Skeletal muscle tissue (tissue), 3 donors: ENCODE measurements at regions not wholly inside any gene's neighbourhood (a gene's known extent, or its start where the extent isn't known, plus 50 kb on each side); places are given as distances from the start of the nearest gene placed in this dataset.
"Not testable (repeated sequence)": the region's sequence is repeated elsewhere in the genome, so short reads cannot be mapped to it uniquely, and the experiment has no call there.

Experiments
- H3K27ac ChIP-seq: one replicate; pipeline ENCODE4 v1.7.0; 2013; ENCODE audit warnings: mild to moderate bottlenecking, low read depth, low read length, inconsistent platforms
- H3K27me3 ChIP-seq, 3 donors: one replicate each; pipeline ENCODE4 v1.7.0; 2013; ENCODE audit warnings: low read length in 3 of 3; ENCODE audit not compliant: control insufficient read depth in 3 of 3, insufficient read depth in 3 of 3
- H3K36me3 ChIP-seq, 3 donors: one replicate each; pipeline ENCODE4 v1.7.0; 2013; ENCODE audit warnings: low read length in 3 of 3; ENCODE audit not compliant: control insufficient read depth in 3 of 3, insufficient read depth in 3 of 3
- H3K4me1 ChIP-seq, 3 donors: one replicate each; pipeline ENCODE4 v1.7.0; 2013; ENCODE audit warnings: low read length in 3 of 3, mild to moderate bottlenecking in 3 of 3; ENCODE audit not compliant: control insufficient read depth in 3 of 3, insufficient read depth in 3 of 3
- H3K4me3 ChIP-seq, 3 donors: one replicate each; pipeline ENCODE4 v1.7.0; 2013; ENCODE audit warnings: low read length in 3 of 3
- H3K9ac ChIP-seq, 3 donors: one replicate each; pipeline ENCODE4 v1.7.0; 2013; ENCODE audit warnings: low read length in 3 of 3, mild to moderate bottlenecking in 3 of 3, moderate library complexity in 2 of 3, low read depth in 1 of 3
- H3K9me3 ChIP-seq, 3 donors: one replicate each; pipeline ENCODE4 v1.7.0; 2013; ENCODE audit warnings: low read length in 3 of 3; ENCODE audit not compliant: control insufficient read depth in 3 of 3
- donor health status: Osteomylitis.

DNA sequence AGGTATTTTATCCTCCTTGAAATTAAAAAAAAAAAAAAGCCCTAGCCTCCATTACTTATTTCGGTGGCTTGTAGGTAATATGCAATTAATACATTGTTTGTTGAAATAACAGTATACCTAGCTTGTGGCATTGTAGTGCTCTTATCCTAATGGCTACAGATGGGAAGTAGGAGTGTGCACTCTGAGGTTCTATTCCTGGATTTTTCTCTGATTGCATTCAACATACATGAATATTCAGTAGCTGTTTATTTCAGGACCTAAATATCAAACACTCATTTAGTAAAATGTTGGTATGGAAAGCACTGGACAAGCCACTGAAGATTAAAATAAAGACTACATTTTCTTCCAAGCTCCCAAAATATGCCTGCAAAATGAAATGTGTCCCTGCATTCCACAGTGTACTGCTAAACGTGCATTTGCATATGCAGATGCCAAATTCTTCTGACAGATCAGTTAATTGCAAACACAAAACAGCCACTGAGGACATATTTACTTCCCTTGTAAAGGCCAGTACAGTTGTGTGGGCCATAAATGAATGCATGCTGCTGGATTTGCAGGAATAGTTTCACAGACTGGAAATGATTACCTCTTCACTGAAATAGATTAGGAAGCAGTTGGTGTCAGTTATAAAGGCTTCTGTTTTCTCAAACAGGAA is 826.1 kb downstream of the PRELID2 start:
- Histone ChIP-seq H3K4me1 (no peaks in the 10 kb centered on the region), H3K9me3 (no peaks in the 10 kb centered on the region), H3K9ac (no peak overlapping the region), H3K4me3 (no peak overlapping the region), H3K36me3 (no peaks in the 10 kb centered on the region), H3K27me3 (no peaks in the 10 kb centered on the region), H3K27ac (no peak overlapping the region)

DNA sequence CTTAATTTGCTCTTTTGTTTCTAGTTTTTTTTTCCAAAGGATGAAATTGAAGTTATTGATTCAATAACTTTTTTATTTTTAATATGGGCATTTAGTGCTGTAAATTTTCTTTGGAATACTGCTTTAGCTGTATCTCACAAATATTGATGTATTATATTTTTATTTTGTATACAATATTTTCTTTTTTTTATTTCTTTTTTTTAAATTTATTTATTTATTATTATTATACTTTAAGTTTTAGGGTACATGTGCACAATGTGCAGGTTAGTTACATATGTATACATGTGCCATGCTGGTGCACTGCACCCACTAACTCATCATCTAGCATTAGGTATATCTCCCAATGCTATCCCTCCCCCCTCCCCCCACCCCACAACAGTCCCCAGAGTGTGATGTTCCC is 823.7 kb downstream of the KCTD16 start:
- not testable (repeated sequence) for H3K27me3 ChIP-seq, H3K36me3 ChIP-seq, H3K9ac ChIP-seq

DNA sequence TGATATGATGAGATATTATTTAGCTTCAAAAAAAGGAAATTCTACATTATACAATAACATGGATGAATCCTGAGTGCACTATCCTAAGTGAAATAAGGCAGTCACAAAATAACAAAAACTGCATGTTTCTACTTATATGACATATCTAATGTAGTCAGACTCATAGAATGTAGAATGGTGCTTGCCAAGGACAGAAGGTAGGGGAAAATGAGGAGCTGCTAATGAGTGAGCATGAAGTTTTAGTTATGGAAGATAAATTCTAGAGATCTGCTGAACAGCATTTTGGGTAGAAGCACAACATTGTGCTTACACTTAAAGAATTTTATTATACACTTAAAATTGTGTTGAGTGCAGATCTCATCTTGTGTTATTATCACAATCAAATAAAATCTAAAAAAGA is 812.4 kb downstream of the KCTD16 start:
- Histone ChIP-seq H3K4me1 (no peaks in the 10 kb centered on the region), H3K36me3 (no peaks in the 10 kb centered on the region), H3K27ac (no peak overlapping the region), H3K4me3 (no peak overlapping the region), H3K9me3 (no peaks in the 10 kb centered on the region), H3K27me3 (no peaks in the 10 kb centered on the region), H3K9ac (no peak overlapping the region)

More for the DNA sequence above, 823.7 kb downstream of the KCTD16 start:
- H3K27ac ChIP-seq, H3K4me1 ChIP-seq, H3K9me3 ChIP-seq, H3K4me3 ChIP-seq: not testable (repeated sequence)

DNA sequence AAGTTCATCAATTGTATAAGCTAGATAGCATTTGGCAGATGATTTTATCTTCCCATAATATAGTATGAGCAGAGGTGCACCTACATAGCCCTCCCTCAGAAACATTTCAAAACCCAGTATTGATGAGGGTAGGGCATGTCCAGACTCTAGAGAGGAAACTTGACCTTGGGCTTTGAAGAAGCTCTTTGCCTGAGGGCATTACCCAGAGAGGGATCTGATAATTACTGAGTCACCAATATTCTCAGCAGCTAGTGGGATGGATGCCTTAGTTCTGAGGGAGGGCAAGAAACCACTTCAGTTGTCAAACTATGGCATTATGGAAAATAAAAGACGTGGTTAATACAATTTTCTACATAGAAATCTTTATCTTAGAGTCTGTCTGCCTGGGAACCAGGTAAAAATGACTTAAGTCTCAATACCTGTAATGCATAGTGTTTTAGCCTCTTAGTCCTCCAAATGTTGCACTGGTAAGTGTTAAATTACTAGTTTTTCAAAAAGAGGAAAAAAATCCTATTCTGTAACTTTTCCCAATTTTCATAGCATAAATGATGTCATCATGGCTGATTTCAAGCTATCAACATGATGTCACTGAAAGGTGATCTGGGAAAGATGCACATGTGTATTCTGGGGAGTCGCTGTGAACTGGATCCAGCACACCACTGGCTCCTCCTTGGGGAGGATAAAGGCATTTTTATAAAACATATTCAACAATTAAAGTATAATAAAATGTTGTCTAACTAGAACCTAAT is 809.0 kb downstream of the KCTD16 start:
- Histone ChIP-seq H3K4me1 (no peaks in the 10 kb centered on the region), H3K36me3 (no peaks in the 10 kb centered on the region), H3K9ac (no peak overlapping the region), H3K4me3 (no peak overlapping the region), H3K27me3 (no peaks in the 10 kb centered on the region), H3K27ac (no peak overlapping the region), H3K9me3 (no peaks in the 10 kb centered on the region)

- no peaks in the 10 kb centered on the region for H3K27me3 ChIP-seq
- no peaks in the 10 kb centered on the region for H3K36me3 ChIP-seq
- H3K27ac ChIP-seq, result no peak overlapping the region
- H3K9ac ChIP-seq, result no peak overlapping the region
- H3K4me1 ChIP-seq, result no peaks in the 10 kb centered on the region
- H3K4me3 ChIP-seq, result no peak overlapping the region
- H3K9me3 ChIP-seq, result no peaks in the 10 kb centered on the region
Measured at GRCh38 chr5:144972317-144972716, 801.6 kb downstream of the KCTD16 start.

DNA sequence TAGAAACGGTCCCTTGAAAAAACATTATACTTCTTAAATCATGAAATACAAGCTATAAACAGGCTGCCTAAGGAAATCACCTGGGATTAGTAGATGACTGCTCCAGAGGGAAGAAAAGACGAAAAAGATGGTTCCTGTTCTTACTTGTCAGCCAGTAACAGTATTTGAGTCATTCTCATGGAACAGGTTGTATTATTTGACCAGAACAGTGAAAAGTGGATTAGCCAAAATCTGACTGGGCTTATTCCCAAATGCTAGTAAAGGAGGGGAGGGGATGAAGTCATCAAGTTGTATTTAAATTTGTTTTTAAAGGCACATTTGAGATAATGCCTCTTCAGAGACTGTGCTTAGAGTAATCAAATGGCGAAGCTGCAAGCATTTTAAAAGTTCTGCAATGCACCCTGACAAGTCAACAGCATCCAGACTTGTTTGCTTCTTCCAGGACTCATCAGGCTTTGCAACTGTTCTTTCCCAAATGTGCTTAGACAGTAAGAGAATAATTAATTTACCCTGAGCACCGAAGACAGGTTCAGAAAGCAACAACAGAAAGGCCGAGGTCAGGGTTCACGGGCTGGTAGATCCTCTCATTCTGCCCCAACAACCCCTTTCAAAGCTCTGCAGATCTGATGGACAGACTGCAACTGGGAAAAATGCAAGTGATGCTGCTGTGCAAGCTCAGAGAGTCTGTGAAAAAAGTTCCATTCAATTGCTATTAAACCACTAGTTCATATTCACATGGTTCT is 800.6 kb downstream of the KCTD16 start:
- Histone ChIP-seq H3K27me3 (no peaks in the 10 kb centered on the region), H3K27ac (no peak overlapping the region), H3K36me3 (no peaks in the 10 kb centered on the region), H3K9ac (no peak overlapping the region), H3K4me1 (no peaks in the 10 kb centered on the region), H3K9me3 (no peaks in the 10 kb centered on the region), H3K4me3 (no peak overlapping the region)

DNA sequence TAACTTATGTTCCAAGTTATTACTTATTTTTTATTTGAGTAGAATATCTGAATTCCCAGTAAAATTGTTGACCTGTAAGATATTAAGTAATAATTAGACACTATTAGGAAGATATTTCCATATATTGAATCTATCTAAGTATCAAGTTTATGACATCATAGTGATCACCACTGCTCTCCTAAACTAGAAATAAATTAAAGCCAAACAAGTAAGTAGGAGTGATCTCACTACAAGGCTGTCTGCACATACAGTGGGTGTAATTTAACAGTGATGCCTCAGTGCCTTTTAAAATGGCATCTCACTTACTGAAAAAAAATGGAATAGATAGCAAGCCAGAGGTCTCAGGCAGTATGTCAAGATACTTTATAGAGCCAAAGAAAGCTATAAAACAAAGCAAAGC is 789.6 kb downstream of the KCTD16 start:
- H3K9me3 ChIP-seq, result no peaks in the 10 kb centered on the region
- H3K9ac ChIP-seq, result no peak overlapping the region
- H3K4me1 ChIP-seq, result no peaks in the 10 kb centered on the region
- no peaks in the 10 kb centered on the region for H3K27me3 ChIP-seq
- H3K4me3 ChIP-seq, result no peak overlapping the region
- no peak overlapping the region for H3K27ac ChIP-seq
- no peaks in the 10 kb centered on the region for H3K36me3 ChIP-seq

- Histone ChIP-seq H3K9me3 (no peaks in the 10 kb centered on the region), H3K27ac (no peak overlapping the region), H3K9ac (no peak overlapping the region), H3K4me1 (no peaks in the 10 kb centered on the region), H3K27me3 (no peaks in the 10 kb centered on the region), H3K36me3 (no peaks in the 10 kb centered on the region), H3K4me3 (no peak overlapping the region)
Measured at GRCh38 chr5:144958002-144958401, 787.3 kb downstream of the KCTD16 start.

- Histone ChIP-seq H3K9me3 (no peaks in the 10 kb centered on the region), H3K4me1 (no peaks in the 10 kb centered on the region), H3K36me3 (no peaks in the 10 kb centered on the region), H3K27me3 (no peaks in the 10 kb centered on the region), H3K9ac (no peak overlapping the region), H3K27ac (no peak overlapping the region), H3K4me3 (no peak overlapping the region)
Measured at GRCh38 chr5:144950996-144951395, 780.3 kb downstream of the KCTD16 start.

DNA sequence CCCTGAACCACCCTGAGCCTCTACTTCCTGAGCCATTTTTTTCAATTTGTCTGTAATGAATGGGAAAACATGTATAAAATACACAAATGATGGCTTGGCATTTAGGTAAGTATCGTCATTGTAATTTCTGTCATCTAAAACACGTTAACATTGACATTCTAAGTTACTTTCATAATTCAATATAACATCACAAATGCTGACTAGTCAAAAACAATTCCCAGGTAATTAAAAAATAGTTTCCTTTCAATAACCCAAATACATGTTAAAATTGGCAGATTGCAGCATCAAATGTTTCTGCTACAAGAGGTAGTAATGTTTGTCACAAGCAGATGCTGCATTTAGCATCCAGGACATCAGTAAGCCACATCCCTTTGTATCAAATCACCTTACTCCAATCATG is 776.4 kb downstream of the KCTD16 start:
- Histone ChIP-seq H3K27ac (no peak overlapping the region), H3K9me3 (no peaks in the 10 kb centered on the region), H3K36me3 (no peaks in the 10 kb centered on the region), H3K27me3 (no peaks in the 10 kb centered on the region), H3K4me3 (no peak overlapping the region), H3K4me1 (no peaks in the 10 kb centered on the region), H3K9ac (no peak overlapping the region)
